ENCODE measurements at regions not wholly inside any gene's neighbourhood (a gene's known extent, or its start where the extent isn't known, plus 50 kb on each side); places are given as distances from the start of the nearest gene placed in this dataset.
"Not testable (repeated sequence)": the region's sequence is repeated elsewhere in the genome, so short reads cannot be mapped to it uniquely, and the experiment has no call there.

DNA sequence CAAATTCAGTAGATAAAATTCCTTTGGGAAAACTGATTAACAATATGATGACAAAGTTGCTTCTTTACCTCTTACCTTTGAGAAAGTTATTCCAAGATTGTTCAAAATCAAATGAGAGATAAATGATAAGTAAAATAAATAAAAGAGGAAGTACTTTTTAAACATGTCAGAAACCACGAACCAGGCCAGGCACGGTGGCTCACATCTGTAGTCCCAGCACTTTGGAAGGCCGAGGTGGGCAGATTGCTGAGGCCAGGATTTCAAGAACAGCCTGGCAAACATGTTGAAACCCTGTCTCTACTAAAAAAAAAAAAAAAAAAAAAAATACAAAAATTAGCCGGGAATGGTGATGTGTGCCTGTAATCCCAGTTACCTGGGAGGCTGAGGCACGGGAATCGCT is 296.6 kb downstream of the HGF start:
- no peak for DNase-seq

DNA sequence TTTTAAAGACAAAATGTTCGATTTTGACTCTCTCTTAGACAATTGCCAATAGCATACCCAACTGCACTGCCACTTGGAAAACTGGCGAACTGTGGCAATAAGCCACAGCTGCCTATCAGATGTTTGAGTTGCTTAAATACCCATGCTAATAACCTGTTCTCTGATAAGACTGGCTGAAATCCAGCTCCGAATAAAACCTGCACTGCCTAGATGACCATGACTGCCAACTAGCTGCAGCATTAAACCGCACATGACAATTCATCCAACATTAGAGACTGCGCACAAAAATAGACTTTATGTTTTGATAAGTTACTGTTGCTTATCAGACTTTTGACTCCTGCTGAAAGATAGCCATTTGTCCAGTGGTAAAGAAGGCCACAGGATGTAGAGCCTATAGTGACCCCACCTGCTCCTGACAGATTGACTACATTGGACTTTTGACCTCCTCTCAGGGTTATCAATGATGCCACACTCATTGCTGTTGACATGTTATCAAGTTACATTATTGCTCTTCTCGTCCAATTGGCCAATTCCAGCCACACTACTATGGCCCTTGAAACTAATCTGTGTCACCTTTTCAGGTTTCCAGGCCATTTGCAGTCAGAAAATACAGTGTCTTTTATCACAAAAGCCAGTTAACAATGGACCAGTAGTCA is 299.0 kb downstream of the HGF start:
- DNase-seq: no peak

DNA sequence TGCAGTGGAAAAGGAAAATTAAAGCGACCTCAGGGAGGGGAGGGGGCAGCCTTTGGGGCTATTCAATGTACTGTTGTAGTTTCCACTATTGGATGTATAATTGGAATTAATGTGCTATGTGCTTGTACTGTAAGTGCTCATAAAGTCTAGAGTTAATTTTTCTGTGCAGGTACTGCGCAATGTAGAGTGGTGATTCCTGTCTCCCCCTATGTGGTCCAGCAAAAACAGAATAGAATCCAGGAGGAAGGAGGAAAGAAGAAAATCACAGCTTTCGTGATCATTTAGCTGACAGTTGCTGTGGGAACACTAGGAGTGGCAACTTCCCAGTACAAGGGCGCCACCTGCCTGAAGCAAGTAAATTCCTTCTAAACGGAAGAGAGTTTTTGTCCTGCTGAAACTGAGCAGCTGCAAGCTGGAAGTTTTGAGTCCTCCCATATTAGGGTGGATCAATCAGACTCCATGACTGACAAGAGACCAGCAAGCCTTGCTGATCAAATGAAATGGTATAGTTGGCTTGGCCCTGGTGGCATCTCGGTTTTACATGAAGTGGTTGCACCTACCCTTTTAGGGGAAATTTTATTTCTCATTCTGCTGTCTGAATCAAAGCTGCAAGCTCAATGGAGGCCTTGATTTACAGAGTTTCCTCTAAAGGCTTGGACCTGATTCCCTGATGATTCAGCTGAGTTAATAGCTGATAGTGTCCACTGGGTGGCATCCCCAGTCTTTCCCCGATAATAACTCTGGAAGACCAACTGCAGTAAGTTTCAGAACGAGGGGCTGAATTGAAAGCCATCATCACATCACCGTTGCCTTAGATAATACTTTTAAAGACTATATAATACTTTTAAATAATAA is 299.8 kb downstream of the HGF start:
- peak; percentile 47 for DNase-seq

DNA sequence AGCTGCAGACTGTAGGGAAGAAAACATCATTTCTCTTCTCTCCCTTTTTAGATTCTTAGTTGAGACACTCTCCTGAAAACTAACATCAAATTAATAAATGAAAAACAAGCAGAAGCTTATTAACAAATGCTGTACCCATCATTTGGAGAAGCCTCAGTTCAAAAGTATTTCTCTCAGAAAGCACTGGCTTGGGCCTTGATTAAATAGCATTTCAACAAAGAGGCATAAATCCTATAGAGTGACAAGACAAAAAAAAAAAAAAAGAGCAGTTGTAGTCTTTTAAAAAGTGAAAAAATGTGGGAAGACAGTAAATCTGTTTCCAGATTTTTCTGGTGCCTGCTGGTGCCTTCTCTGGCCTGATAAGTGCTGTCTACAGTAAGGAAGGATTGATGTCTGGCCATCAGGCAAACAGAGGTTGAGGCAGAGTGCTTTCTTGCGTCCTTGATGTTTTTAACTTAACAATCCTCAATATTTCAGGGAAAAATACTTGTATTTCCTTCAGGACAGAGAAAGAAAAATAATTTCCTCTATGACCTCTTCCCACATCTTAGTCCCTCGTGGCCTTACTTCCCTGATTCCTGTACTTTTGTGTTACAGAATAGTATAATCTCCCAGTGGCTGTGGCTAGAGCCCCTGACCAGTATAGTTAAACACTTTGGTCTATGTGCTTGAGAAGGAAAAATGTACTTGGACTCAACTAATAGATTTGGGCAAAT is 300.5 kb downstream of the HGF start:
- no peak for DNase-seq

DNA sequence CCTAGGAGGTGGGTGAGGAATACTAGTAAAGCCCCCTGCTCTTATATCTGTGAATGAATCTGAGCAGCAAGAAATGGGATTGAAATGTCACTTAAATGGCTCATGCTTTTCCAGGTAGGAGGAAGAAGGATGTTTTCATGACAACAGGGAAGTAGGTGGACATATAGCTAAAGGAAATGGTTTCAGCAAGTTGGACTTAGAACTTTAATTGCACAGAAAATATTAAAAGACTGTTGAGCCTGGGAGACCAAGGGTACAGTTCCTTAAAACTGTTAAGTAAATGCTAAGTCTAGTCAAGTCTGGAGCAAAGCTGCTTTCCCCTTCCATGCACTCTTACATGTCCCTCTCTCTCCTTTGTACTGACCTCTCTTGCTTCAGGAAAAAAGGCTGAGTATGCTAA is 301.3 kb downstream of the HGF start:
- DNase-seq: no peak

DNA sequence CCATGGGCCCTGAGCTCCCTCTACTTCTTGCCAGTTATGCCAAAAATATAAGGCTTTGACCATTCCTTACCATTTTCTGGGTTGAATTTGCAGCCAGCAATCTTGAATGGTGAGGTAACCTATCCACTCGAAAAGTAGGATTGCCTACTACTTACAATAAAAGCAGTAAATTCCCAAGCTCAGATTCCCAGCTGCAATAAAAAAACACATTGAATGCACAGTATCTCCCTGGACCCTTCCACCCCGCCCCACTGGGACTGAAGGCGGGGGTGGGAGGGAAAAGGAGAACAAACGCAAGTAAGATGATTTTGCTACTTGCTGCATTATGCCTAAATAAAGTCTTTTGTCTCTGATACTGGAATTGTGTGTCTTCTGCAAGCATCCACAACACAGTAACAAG is 301.9 kb downstream of the HGF start:
- no peak for DNase-seq

DNA sequence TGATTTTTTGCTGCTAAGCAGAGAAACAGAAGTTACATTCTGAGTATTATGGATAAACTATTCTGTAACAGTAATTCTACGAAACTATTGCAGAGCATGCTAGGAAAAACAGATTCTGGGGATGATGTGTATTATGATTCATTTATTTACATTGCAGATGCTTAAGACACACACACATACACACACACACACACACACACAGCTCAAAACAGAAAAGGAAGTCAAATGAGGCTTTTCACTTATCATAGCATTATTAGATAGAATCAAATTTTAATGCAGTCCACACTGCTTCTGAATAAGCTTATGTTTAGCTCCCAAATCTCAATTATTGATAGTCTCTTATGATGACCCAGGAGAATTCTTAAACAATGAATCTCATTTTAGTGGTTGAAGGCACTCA is 307.2 kb downstream of the HGF start:
- no peak for DNase-seq

DNA sequence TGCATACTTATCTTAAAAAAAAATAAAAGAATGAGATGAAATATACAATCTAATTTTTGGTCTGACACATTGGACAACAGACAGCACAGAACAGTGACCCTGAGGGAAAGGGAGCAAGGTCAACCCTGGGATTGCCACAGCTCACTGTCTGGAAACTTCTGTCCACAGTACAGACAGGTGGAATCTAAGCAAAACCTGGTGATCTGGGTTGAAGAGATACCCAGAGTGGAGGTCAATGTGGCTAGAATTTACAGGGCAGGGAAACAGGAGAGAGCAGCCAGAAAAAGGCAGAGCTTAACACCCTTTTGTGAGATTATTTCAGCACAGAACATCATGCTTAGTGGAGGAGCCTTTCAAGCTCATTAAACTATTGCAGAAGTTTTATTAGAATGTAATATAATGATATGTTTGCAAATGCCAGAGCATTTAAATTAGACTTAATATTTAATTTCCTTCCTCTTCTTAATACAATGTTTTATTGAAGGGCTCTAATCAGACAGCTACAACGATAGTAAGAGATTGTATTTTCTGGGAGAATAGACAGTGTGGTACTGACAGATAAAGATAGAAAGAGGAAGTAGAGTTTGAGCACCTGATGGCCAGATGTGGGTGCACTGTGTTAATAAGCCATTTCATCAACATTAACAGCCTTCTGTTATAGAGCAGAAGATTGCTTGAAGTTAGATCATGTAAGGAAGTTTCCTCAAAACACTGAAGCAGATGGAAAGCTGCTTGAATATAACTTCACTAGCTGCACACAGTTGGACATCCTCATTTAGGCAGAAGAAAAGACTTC is 309.4 kb downstream of the HGF start:
- no peak for DNase-seq

DNA sequence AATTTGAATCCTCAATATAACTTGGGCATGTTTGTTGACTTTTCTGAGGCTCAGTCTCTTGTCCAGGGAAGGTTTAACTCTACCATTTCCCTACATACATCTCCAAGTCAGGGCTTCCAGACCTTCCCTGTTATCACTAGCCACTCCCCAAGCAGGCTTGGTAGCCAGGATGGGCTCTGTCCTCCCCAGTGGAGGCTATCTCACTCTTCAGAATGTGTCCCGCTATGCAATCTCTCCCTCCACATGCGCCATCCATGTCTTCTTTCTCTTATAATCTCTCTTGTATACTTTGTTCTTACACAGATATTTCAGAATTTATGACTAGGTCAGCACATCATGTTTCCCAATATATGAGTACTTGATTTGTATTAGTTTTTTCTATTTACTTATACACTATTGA is 310.4 kb downstream of the HGF start:
- no peak for DNase-seq

DNA sequence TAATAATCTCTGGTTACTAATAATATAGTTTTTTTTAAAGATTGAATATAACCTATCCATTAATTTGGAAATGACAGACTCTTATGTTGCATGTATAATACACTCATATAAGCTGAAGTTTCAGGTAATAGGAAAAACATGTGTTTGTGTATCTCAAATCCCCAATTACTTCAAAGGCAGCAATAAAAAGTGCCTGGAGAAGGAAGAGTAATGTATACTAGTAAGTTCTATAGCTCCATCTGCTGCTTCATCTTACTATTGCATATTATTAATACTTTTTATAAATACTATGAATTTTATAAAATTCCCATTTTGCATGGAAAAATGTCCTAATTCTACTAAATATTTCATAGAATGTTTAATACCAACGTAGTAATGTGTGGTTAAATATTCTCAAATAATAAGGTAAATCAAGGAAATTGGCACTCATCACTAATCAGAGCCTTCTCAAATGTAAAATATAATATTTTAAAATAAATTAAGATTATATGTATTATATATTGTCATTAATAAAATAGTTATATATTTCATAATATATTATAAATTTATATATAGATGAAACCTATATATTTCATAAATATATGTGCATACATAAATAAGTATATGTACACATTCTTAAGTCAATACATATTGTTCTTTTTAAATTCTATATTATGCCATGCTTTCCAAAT is 311.9 kb downstream of the HGF start:
- DNase-seq: peak; percentile 5

DNA sequence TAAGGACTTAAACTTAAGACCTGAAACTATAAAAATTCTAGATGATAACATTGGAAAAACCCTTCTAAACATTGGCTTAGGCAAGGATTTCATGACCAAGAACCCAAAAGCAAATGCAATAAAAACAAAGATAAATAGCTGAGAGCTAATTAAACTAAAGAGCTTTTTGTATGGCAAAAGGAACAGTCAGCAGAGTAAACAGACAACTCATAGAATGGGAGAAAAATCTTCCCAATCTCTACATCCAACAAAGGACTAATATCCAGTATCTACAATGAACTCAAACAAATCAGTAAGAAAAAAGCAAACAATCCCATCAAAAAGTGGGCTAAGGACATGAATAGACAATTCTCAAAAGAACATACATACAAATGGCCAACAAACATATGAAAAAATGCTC is 316.1 kb downstream of the HGF start:
- not testable (repeated sequence) for DNase-seq

DNA sequence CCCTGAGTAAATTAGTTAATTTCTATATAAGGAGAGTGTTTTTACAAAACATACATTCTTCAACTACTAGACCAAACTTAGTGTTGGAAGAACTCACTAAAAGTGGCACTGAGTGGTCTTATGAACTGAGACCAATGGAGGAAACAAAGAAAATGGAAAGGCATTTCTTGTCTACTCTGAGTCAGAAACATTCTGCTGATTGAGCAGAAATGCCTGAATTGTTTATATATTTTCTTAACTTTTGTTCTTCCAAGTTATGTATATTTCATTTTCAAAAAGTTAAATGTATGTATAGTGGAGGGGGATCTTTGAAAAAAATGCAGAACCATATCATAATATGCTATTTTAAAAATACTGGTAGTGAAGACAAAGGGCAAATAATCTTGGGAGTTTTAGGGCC is 320.7 kb downstream of the HGF start:
- no peak for DNase-seq

DNA sequence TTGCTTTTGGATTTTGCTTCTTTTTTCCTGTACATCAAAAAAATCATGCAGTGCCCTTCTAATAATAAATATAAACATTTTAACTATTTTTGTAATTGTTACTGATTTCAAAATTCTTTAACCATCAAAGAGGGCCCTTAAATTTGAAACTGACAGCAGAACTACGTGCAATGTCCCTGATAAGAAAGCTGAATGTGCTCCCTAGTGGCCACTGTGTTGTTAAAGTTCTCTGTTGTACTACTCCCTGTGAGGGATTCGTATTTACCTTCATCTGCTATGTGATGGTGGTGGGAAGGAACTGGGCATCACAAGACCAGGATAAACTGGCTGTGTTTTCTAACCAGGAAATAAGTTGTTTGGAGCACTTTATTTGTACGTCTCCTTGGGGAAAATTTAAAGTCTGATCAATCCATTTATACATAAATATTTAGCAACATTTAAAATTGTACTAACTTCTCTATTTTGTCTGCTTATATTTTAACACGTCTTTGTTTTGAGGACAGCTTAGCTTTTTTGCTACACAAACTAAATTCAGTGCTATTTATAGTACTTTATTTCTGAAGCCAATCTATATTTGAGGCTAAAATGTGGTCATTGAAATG is 322.4 kb downstream of the HGF start:
- DNase-seq: peak; percentile 27

DNA sequence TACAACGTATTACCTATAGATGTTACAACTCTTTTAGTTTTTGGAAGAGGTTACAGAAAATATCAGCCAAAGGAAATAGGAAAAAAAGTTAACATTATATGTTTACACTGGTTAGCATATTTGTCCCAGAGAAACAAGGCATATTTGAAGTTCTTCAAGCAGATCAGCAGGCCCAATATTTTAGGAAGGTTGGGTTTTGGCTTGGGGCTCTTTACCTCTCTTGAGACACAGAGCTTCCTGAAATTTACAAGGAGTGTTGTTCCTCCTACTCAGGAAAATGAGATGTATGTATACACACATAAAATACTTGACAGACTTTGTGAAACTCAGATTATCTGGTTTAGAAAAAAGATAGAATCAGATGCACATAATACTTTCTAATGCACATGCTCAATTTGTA is 323.6 kb downstream of the HGF start:
- DNase-seq: no peak

DNA sequence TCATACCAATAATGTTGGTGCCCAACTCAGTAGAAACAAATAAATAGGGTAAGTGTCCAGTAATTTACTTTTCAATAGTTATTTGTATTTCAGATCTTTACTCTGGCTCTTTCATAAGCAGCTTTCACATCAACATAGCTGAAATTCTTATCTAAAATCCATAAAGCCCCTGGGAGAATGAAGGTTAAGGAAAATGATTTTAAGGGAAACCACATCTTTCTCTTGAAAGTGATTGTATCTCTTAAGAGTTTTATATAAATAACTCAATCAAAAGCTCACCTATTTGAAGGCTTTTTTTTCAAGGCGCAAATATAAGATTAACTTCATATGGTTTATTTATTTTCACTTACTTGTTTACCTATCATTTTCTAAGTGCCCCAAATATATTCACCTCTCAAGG is 324.4 kb downstream of the HGF start:
- DNase-seq: no peak

DNA sequence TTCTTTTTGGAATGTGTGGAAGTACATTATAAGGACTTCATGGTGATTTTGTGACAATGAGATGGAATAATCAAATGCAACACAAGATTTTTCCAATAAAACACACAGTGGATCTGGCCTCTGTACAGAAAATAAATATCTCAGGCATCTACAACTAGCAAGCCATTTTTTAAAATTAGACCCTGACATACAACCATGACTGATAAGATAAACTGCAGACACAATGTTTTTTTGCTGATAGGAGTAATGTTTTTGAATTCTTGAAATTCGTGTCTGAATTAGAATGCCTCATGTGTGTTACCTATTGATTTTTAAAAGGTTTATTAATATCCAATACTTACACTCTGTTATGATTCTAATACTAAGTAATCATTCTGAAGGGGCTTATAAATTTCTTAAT is 328.1 kb downstream of the HGF start:
- DNase-seq: no peak

DNA sequence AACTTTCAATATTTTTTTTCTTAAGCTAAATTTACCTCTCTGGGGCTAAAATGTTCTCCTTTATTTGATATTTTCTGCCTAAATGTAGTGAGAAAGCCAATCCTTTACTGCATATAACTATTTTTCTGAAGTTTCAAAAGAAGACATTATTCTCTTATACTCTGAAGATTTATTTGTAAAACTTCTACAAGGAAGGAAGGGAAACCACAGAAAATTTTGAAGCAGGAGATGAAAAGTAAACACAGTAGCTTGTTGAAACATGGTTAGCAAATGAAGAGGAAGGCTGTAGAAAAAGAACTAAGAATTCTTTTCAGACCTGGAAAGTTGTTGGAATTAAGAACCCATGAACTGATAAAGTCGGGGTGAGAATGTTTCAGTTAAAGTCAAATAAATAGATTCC is 330.3 kb downstream of the HGF start:
- no peak for DNase-seq

DNA sequence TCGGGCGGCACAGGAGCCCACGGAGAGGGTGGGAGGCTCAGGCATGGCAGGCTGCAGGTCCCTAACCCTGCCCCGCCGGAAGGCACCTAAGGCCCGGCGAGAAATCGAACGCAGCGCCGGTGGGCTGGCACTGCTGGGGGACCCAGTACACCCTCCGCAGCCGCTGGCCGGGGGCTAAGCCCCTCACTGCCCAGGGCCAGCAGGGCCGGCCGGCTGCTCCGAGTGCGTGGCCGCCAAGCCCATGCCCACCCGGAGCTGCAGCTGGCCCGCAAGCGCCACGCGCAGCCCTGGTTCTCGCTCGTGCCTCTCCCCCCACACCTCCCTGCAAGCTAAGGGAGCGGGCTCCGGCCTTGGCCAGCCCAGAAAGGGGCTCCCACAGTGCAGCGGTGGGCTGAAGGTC is 332.7 kb downstream of the HGF start:
- not testable (repeated sequence) for DNase-seq

DNA sequence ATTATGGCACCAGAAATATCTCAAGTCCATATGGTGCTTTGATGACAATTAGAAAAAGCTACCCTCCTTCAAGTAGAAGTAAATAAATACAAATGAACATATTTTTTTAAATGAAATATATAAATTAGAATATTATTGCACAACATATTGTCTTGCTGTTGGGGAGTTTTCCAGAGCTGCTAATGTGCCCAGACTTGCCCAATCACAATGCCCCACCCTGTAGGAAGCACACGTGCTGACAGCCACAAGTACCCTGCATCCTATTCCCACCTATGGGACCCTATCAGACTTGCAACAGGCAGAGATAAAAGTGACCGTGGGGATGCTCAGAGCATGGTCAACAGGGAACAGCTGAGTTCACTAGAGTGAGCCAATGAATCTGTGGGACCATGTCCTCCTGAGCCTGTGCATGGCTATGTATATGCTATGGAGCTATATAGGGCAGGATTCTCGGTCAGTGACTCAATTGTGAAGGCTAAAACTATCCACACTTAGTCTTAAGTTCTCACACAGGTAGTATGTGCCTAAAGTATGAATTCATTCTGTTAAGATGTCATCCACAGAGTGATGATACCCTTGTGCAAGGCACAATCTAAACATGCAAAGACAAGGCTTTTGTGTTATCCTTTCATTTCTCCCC is 336.0 kb downstream of the HGF start:
- DNase-seq: no peak

DNA sequence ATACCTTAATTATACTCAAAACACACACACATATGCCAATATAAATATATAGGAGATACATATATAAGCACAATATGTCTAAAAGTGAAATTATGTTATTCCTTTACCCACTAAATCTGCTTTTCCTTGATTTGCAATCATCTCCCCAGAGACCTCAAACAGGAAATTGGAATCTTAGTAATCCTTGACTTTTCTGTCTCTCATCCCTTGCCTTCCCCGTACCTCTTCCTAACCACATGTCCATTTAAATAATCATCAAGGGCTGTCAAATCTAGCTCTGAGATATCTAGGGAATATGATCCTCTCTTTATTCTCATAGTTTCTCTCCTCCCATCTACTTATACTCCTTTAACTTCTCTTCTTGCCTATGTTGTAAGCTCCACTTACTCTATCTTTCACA is 336.6 kb downstream of the HGF start:
- no peak for DNase-seq

DNA sequence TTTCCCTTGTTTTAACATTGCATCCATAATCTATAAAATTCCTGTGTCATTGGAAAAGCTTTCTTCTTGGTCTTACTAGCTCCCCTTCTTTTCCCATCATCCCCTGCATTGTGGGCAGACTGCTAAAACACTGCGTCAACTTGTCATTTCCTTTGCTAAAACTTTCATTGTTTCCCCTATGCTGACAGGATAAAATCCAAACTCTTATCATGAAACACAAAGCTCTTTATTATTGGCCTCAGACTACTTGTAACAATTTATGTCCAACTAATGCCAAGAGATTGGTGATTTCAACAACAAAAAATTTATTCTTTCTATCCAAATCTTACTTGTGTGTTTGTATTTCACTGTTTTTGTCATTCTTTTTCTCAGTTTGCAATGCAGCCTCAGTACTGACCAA is 339.1 kb downstream of the HGF start:
- no peak for DNase-seq

DNA sequence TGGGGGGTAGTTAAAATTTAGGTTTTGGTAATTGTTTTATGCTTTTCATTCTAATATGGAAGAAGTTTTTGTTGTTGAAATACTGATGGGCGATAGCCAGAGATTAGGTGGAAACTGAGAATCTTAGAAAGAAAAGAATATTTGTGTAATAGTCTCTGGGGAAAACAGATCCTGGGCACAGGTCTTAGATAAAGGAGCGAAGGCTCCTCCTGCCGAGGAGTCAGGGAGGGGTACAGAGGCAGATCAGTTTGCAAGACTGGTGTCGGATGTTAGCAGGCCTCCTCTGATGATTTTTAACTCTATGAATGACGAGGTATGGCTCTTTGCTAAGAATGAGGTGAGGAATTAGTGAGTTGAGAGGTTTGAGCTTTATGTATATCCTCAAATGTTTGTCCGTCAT is 339.7 kb downstream of the HGF start:
- DNase-seq: no peak
